Ovary (tissue), 7 donors: ENCODE measurements at regions not wholly inside any gene's neighbourhood (a gene's known extent, or its start where the extent isn't known, plus 50 kb on each side); places are given as distances from the start of the nearest gene placed in this dataset.

Experiments
- DNase-seq, 5 donors: peaks; one replicate each; pipeline ENCODE4 v3.0.0-alpha.2; 2019 to 2020
- H3K27ac ChIP-seq, 2 donors: fragments of 200-600 bp; one replicate each; pipeline versions ENCODE4 v1.5.1 to v1.8.0; 2019 to 2022
- H3K27me3 ChIP-seq: fragments of 200-600 bp; one replicate; pipeline ENCODE4 v1.8.0; 2022
- H3K36me3 ChIP-seq: fragments of 200-600 bp; sonication (generic); one replicate; pipeline ENCODE4 v1.5.1; 2019
- H3K4me1 ChIP-seq: one replicate; pipeline ENCODE4 v1.8.1; 2013; ENCODE audit warnings: mild to moderate bottlenecking, moderate library complexity; ENCODE audit not compliant: insufficient read depth
- H3K4me3 ChIP-seq: fragments of 200-600 bp; sonication (generic); one replicate; pipeline ENCODE4 v1.5.1; 2017
- H3K9me3 ChIP-seq, 2 donors: fragments of 200-600 bp in 1 of 2; sonication (generic) in 1 of 2; one replicate each; pipeline versions ENCODE4 v1.5.1 to v1.8.1; 2013 to 2019; ENCODE audit warnings: mild to moderate bottlenecking in 1 of 2, moderate library complexity in 1 of 2
- EP300 ChIP-seq: sonication (generic); formaldehyde crosslinking; IDR thresholded peaks from one replicate; pipeline ENCODE4 v1.6.1; 2017; ENCODE audit warnings: antibody characterized with exemption
- POLR2A ChIP-seq: fragments of 450-650 bp; IDR thresholded peaks from one replicate; pipeline ENCODE4 v1.6.1; 2017; ENCODE audit warnings: antibody characterized with exemption, mild to moderate bottlenecking, moderate library complexity
- WGBS, 3 donors: extraction: QIAGEN DNeasy Blood & Tissue Kit in 1 of 3; methylation state at CpG; one replicate each; pipeline versions ENCODE4 v1.1.5 to v1.1.7; 2013 to 2017; 5-methylcytosine and 5-hydroxymethylcytosine counted together
- intact Hi-C, 4 donors: fragments of 100-400 bp; cut with DNase I; formaldehyde crosslinking; loops; one replicate each; pipeline versions ENCODE4 v1.11.0 to v1.15.1; 2022 to 2023
- TF ChIP-seq, protein P1 (sequence below), 3 donors: fragments of 450-650 bp in 2 of 3; fragments of 200-600 bp in 1 of 3; IDR thresholded peaks; one replicate each; pipeline versions ENCODE4 v1.5.1 to v1.8.0; 2016 to 2022; ENCODE audit warnings: antibody characterized with exemption in 3 of 3, mild to moderate bottlenecking in 1 of 3
- donor health status: DM: no; HTN: no; CAD: no; lungs with moderate emphysema.
- donor health status: DM: no; HTN: no; CAD: no.
- donor health status: Bipolar disorder and iron deficiency.
- donor health status: DM: no; HTN: no; CAD: no.
- donor health status: DM: yes; HTN: yes; CAD: no.

DNA sequence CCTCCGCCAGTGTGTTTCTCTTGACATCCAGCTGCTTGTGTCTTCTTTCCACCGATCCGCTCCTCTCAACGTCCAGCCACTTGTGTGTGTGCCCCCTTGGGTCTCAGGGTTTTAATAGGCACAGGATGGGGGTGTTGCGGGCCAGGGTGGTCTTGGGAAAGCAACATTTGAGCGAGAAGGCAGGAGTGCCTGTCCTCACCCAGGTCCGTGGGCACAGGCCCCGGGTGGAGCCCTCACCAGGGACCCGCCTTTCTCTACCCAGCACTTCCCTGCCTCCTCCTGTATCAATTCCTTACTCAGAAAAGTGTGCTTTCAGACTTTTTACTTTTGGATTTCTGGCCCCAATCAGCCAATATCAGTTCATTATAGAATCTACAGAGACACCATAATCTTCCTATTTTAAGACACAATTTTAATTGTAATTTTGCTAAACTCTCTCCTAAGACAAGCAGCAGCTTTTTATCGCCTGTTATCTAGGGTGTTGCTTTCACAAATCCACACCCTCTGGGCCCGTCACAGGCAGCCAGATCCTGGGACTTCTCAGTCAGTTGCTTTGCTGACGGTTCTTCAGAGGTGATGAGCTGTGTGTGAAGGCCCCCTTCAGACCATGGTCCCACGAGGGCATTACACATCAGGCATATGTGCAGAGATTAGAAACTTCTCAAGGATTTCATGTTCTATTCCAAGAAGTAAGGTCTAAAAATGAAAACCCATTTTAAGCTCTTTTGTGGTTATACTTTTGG is 96.0 kb upstream of the FHL2 start:
- H3K4me3 ChIP-seq, result no peak overlapping the region
- no peaks in the 10 kb centered on the region for H3K36me3 ChIP-seq
- H3K4me1 ChIP-seq, result peaks cover 24% of the 10 kb centered on the region
- peak overlapping the region; percentile 39 to 81 for H3K27ac ChIP-seq
- WGBS, 3 donors, result 79 to 84% (median 79%) methylated on average over 13 of the region's 13 CpGs
- intact Hi-C loops, result loop anchor here in 2 of 4 donors (5.0 to 10.0 kb wide), 3 partner anchors 33 to 118 kb away; partner anchors contain the start of gene FHL2 (in 1 of the 2)
- no peaks in the 10 kb centered on the region for H3K27me3 ChIP-seq
- TF ChIP-seq, protein P1, sequence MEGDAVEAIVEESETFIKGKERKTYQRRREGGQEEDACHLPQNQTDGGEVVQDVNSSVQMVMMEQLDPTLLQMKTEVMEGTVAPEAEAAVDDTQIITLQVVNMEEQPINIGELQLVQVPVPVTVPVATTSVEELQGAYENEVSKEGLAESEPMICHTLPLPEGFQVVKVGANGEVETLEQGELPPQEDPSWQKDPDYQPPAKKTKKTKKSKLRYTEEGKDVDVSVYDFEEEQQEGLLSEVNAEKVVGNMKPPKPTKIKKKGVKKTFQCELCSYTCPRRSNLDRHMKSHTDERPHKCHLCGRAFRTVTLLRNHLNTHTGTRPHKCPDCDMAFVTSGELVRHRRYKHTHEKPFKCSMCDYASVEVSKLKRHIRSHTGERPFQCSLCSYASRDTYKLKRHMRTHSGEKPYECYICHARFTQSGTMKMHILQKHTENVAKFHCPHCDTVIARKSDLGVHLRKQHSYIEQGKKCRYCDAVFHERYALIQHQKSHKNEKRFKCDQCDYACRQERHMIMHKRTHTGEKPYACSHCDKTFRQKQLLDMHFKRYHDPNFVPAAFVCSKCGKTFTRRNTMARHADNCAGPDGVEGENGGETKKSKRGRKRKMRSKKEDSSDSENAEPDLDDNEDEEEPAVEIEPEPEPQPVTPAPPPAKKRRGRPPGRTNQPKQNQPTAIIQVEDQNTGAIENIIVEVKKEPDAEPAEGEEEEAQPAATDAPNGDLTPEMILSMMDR (IDR thresholded peaks at IDR 0.05), result no peak
- TF ChIP-seq EP300, result no peak
- DNase-seq, result no peak
- H3K9me3 ChIP-seq, result no peaks in the 10 kb centered on the region

DNA sequence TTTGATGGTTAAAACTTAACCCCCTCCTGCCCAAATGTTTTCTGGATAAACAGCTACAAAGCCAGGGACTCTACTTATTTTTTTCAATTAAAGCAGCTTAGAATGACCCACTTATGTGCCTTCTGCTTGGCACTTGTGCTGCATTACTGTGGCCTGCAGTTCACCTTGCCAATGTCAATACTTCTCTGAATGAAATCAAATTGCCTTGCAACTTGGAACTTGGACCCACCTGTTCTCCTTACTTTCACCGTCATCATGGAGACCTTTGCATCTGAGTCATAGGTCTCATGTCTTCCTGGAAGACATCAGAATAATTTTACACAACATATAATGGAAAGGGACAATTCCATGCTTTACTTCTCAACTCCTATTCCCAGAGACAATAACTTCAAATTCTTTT is 92.1 kb upstream of the FHL2 start:
- no peak for DNase-seq
- TF ChIP-seq, protein P1 (IDR thresholded peaks at IDR 0.05), result no peak
- TF ChIP-seq POLR2A (no peak), EP300 (no peak)
- no peak overlapping the region for H3K4me3 ChIP-seq
- intact Hi-C loops, result loop anchor here in 1 of 4 donors (10.0 kb wide), 1 partner anchor 96 kb away; the partner anchor contains the start of gene FHL2
- peaks cover 28% of the 10 kb centered on the region for H3K4me1 ChIP-seq
- no peaks in the 10 kb centered on the region for H3K36me3 ChIP-seq
- H3K9me3 ChIP-seq, result no peaks in the 10 kb centered on the region
- WGBS, 3 donors, result 89 to 100% (median 92%) methylated on average over 1 of the region's 1 CpG
- H3K27ac ChIP-seq, result peak overlapping the region in 1 of 2 donors; percentile 89
- H3K27me3 ChIP-seq, result no peaks in the 10 kb centered on the region

DNA sequence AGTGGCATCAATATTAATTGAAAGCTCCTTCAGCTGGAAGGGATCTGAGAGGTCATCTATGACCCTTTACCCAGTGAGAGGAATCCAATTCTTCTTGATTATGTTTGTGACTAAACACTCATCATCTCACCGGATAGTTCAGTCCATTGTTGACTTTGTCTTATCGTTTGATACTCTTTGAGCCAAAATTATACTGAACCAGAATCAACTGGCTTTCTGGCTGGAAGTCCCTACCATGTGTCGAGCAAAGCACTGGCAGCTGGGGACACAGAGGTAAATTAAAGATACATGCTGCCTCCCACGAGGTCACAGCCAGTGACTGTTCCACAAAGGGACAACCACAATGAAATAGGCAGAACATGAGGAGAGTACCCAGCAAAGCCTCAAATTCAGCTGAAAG is 91.4 kb upstream of the FHL2 start:
- Histone ChIP-seq H3K27me3 (no peaks in the 10 kb centered on the region), H3K27ac (peak overlapping the region; percentile 23 to 89), H3K4me3 (no peak overlapping the region), H3K36me3 (no peaks in the 10 kb centered on the region), H3K9me3 (no peaks in the 10 kb centered on the region), H3K4me1 (peaks cover 33% of the 10 kb centered on the region)
- WGBS, 3 donors, result 7 to 28% (median 18%) methylated on average over 4 of the region's 4 CpGs
- TF ChIP-seq, protein P1 (IDR thresholded peaks at IDR 0.05), result no peak
- TF ChIP-seq POLR2A (no peak), EP300 (no peak)
- no peak for DNase-seq
- intact Hi-C loops, result loop anchor here in 1 of 4 donors (10.0 kb wide), 1 partner anchor 95 kb away; the partner anchor contains the start of gene FHL2

DNA sequence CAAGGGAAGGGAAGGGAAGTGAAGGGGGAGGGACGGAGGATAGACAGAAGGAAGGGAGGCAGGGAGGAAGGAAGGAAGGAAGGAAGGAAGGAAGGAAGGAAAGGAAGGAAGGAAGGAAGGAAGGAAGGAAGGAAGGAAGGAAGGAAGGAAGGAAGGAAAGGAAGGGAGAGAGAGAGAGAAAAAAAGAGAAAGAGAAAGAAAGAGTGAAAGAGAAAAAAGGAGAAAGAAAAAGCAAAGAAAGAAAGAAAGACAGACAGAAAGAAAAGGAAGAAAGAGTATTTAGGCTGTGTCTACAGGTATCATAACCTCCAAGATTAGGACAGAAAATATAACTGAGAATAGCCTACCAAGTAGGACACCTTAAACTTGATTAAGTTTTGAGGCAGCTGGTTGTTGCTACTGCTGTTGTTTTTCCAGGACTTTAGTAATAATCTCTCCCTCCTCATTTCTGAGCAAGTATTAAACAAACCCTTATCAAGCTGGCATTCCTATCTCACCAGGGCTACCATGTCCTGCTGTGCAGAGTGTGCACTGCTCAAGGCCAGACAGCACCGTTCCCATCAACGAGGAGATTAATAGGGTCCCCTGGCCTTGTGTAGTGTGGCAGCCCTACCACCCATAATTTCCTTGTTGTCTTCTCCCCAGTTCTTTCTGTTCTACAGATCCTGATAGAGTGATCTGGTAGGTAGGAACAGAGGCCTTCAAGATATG is 90.5 kb upstream of the FHL2 start:
- Histone ChIP-seq H3K27ac (peak overlapping the region; percentile 23 to 89), H3K36me3 (no peaks in the 10 kb centered on the region), H3K27me3 (no peaks in the 10 kb centered on the region), H3K4me3 (no peak overlapping the region), H3K9me3 (no peaks in the 10 kb centered on the region), H3K4me1 (peaks cover 33% of the 10 kb centered on the region)
- intact Hi-C loops, result no loop called here
- TF ChIP-seq EP300, result no peak
- TF ChIP-seq, protein P1 (IDR thresholded peaks at IDR 0.05), result no peak
- WGBS, 3 donors, result 37 to 61% (median 43%) methylated on average over 3 of the region's 3 CpGs
- DNase-seq, result no peak
